Breast epithelium (tissue), 4 donors: ENCODE measurements at regions not wholly inside any gene's neighbourhood (a gene's known extent, or its start where the extent isn't known, plus 50 kb on each side); places are given as distances from the start of the nearest gene placed in this dataset.

Source experiments
- DNase-seq, 2 donors: peaks; one replicate each; pipeline ENCODE4 v3.0.0-alpha.2; 2019; ENCODE audit warnings: low spot score in 2 of 2
- H3K27ac ChIP-seq, 2 donors: fragments of 200-600 bp; sonication (generic) in 1 of 2; one replicate each; pipeline ENCODE4 v1.5.1; 2016 to 2019; ENCODE audit warnings: mild to moderate bottlenecking in 1 of 2
- H3K27me3 ChIP-seq, 2 donors: fragments of 200-600 bp; sonication (generic) in 1 of 2; one replicate each; pipeline versions ENCODE4 v1.5.1 to v1.6.0; 2017 to 2019; ENCODE audit warnings: control low read depth in 1 of 2, mild to moderate bottlenecking in 1 of 2
- H3K36me3 ChIP-seq: fragments of 200-600 bp; one replicate; pipeline ENCODE4 v1.5.1; 2019
- H3K4me1 ChIP-seq, 2 donors: fragments of 200-600 bp; sonication (generic); one replicate each; pipeline ENCODE4 v1.5.1; 2016 to 2019; ENCODE audit warnings: control low read depth in 1 of 2
- H3K4me3 ChIP-seq, 3 donors: fragments of 200-600 bp; sonication (generic); 1 replicate in 2 of 3; 2 replicates in 1 of 3; pipeline ENCODE4 v1.5.1; 2016 to 2019; ENCODE audit warnings: mild to moderate bottlenecking in 3 of 3, moderate library complexity in 2 of 3
- H3K9me3 ChIP-seq, 2 donors: fragments of 200-600 bp; sonication (generic) in 1 of 2; one replicate each; pipeline ENCODE4 v1.5.1; 2016 to 2019; ENCODE audit warnings: control low read depth in 1 of 2
- CTCF ChIP-seq, 3 donors: fragments of 450-650 bp; IDR thresholded peaks; one replicate each; pipeline ENCODE4 v1.5.1; 2016 to 2017; ENCODE audit warnings: antibody characterized with exemption in 3 of 3, mild to moderate bottlenecking in 3 of 3, moderate library complexity in 3 of 3
- POLR2A ChIP-seq: fragments of 450-650 bp; IDR thresholded peaks from one replicate; pipeline ENCODE4 v1.6.1; 2016; ENCODE audit warnings: antibody characterized with exemption, mild to moderate bottlenecking, moderate library complexity
- POLR2AphosphoS5 ChIP-seq, 3 donors: sonication (generic); formaldehyde crosslinking; IDR thresholded peaks; one replicate each; pipeline ENCODE4 v1.6.1; 2017; ENCODE audit warnings: antibody characterized with exemption in 3 of 3
- intact Hi-C: fragments of 100-400 bp; cut with DNase I; formaldehyde crosslinking; loops from one replicate; pipeline ENCODE4 v1.15.1; 2023; ENCODE audit warnings: low total_unique reads

- Histone ChIP-seq H3K4me3 (no peak overlapping the region), H3K9me3 (no peaks in the 10 kb centered on the region), H3K27ac (no peak overlapping the region), H3K27me3 (no peaks in the 10 kb centered on the region), H3K4me1 (no peaks in the 10 kb centered on the region), H3K36me3 (no peaks in the 10 kb centered on the region)
- intact Hi-C loops, result no loop called here
- no peak for DNase-seq
- TF ChIP-seq POLR2A, result no peak
- TF ChIP-seq CTCF (IDR thresholded peaks at IDR 0.05), result no peak
- TF ChIP-seq POLR2AphosphoS5 (IDR thresholded peaks at IDR 0.05), result no peak
Measured at GRCh38 chr3:86748015-86748414, 242.9 kb downstream of the VGLL3 start.

GRCh38 chr3:86744051-86744450 lies 246.9 kb downstream of the VGLL3 start:
- DNase-seq, result no peak
- intact Hi-C loops, result no loop called here
- TF ChIP-seq POLR2AphosphoS5 (IDR thresholded peaks at IDR 0.05) (no peak), POLR2A (no peak), CTCF (IDR thresholded peaks at IDR 0.05) (no peak)
- no peaks in the 10 kb centered on the region for H3K9me3 ChIP-seq
- H3K27me3 ChIP-seq, result no peaks in the 10 kb centered on the region
- no peaks in the 10 kb centered on the region for H3K4me1 ChIP-seq
- no peaks in the 10 kb centered on the region for H3K36me3 ChIP-seq
- H3K4me3 ChIP-seq, result no peak overlapping the region
- no peak overlapping the region for H3K27ac ChIP-seq

GRCh38 chr3:86743233-86743632 lies 247.7 kb downstream of the VGLL3 start:
- no peaks in the 10 kb centered on the region for H3K36me3 ChIP-seq
- H3K9me3 ChIP-seq, result no peaks in the 10 kb centered on the region
- no peak overlapping the region for H3K4me3 ChIP-seq
- DNase-seq, result no peak
- no peak for TF ChIP-seq CTCF (IDR thresholded peaks at IDR 0.05)
- TF ChIP-seq POLR2A, result no peak
- no peak for TF ChIP-seq POLR2AphosphoS5 (IDR thresholded peaks at IDR 0.05)
- no peaks in the 10 kb centered on the region for H3K4me1 ChIP-seq
- no peaks in the 10 kb centered on the region for H3K27me3 ChIP-seq
- intact Hi-C loops, result no loop called here
- H3K27ac ChIP-seq, result no peak overlapping the region

GRCh38 chr3:86740751-86741150 lies 250.2 kb downstream of the VGLL3 start:
- TF ChIP-seq POLR2A, result no peak
- no peak for TF ChIP-seq POLR2AphosphoS5 (IDR thresholded peaks at IDR 0.05)
- TF ChIP-seq CTCF (IDR thresholded peaks at IDR 0.05), result no peak
- intact Hi-C loops, result no loop called here
- H3K4me1 ChIP-seq, result no peaks in the 10 kb centered on the region
- no peak overlapping the region for H3K4me3 ChIP-seq
- H3K36me3 ChIP-seq, result no peaks in the 10 kb centered on the region
- H3K27ac ChIP-seq, result no peak overlapping the region
- DNase-seq, result no peak
- no peaks in the 10 kb centered on the region for H3K27me3 ChIP-seq
- H3K9me3 ChIP-seq, result no peaks in the 10 kb centered on the region

- TF ChIP-seq CTCF (IDR thresholded peaks at IDR 0.05) (no peak), POLR2AphosphoS5 (IDR thresholded peaks at IDR 0.05) (no peak), POLR2A (no peak)
- no peaks in the 10 kb centered on the region for H3K9me3 ChIP-seq
- H3K27ac ChIP-seq, result no peak overlapping the region
- H3K36me3 ChIP-seq, result no peaks in the 10 kb centered on the region
- intact Hi-C loops, result no loop called here
- H3K4me3 ChIP-seq, result no peak overlapping the region
- DNase-seq, result no peak
- no peaks in the 10 kb centered on the region for H3K27me3 ChIP-seq
- no peaks in the 10 kb centered on the region for H3K4me1 ChIP-seq
Measured at GRCh38 chr3:86739244-86739643, 251.7 kb downstream of the VGLL3 start.
